ENCODE measurements at regions not wholly inside any gene's neighbourhood (a gene's known extent, or its start where the extent isn't known, plus 50 kb on each side); places are given as distances from the start of the nearest gene placed in this dataset.
A peak's percentile ranks its signal among the peaks of the same experiment; 100 is the strongest.

- H3K4me3 ChIP-seq, result no peak overlapping the region
- no peaks in the 10 kb centered on the region for H3K36me3 ChIP-seq
- ATAC-seq, result no peak
- H3K4me1 ChIP-seq, result peaks cover 0 to 18% (median 0%) of the 10 kb centered on the region in 3 donors
- no CpG with 5 or more reads among the region's 23 CpGs for WGBS, 2 donors (ENCODE audit: low coverage in 1 of 2)
- no peak overlapping the region for H3K27ac ChIP-seq
- no peaks in the 10 kb centered on the region for H3K9me3 ChIP-seq
- H3K27me3 ChIP-seq, result peaks cover 51% of the 10 kb centered on the region
- no peak for TF ChIP-seq POLR2A (IDR thresholded peaks at IDR 0.05)
- TF ChIP-seq CTCF (IDR thresholded peaks at IDR 0.05), result no peak
- no peak for TF ChIP-seq EP300 (IDR thresholded peaks at IDR 0.05)
- TF ChIP-seq POLR2AphosphoS5 (IDR thresholded peaks at IDR 0.05), result no peak
Observed at GRCh38 chr20:62575976-62576722, 66.2 kb upstream of the SLCO4A1 start.

- no peaks in the 10 kb centered on the region for H3K36me3 ChIP-seq
- TF ChIP-seq EP300 (IDR thresholded peaks at IDR 0.05) (no peak), CTCF (IDR thresholded peaks at IDR 0.05) (no peak), POLR2A (IDR thresholded peaks at IDR 0.05) (no peak), POLR2AphosphoS5 (IDR thresholded peaks at IDR 0.05) (no peak)
- peaks cover 0 to 26% (median 2%) of the 10 kb centered on the region in 3 donors for H3K4me1 ChIP-seq
- no peak overlapping the region for H3K4me3 ChIP-seq
- no peak overlapping the region for H3K27ac ChIP-seq
- H3K27me3 ChIP-seq, result peaks cover 59% of the 10 kb centered on the region
- peak; percentile 33 for ATAC-seq
- no peaks in the 10 kb centered on the region for H3K9me3 ChIP-seq
- 23 to 70% methylated on average over 4 of the region's 15 CpGs for WGBS, 2 donors (ENCODE audit: low coverage in 1 of 2)
Observed at GRCh38 chr20:62576815-62577489, 65.4 kb upstream of the SLCO4A1 start.

- Histone ChIP-seq H3K27me3 (peaks cover 64% of the 10 kb centered on the region), H3K9me3 (no peaks in the 10 kb centered on the region), H3K27ac (no peak overlapping the region), H3K36me3 (no peaks in the 10 kb centered on the region), H3K4me3 (no peak overlapping the region), H3K4me1 (peaks cover 0 to 31% (median 7%) of the 10 kb centered on the region in 3 donors)
- TF ChIP-seq POLR2A (IDR thresholded peaks at IDR 0.05) (no peak), EP300 (IDR thresholded peaks at IDR 0.05) (no peak)
- WGBS, 2 donors (ENCODE audit: low coverage in 1 of 2), result 0 to 9% methylated on average over 2 to 3 of the region's 14 CpGs
- ATAC-seq, result no peak
Observed at GRCh38 chr20:62577490-62577836, 64.8 kb upstream of the SLCO4A1 start.

- H3K4me1 ChIP-seq, result peaks cover 0 to 41% (median 10%) of the 10 kb centered on the region in 3 donors
- H3K9me3 ChIP-seq, result no peaks in the 10 kb centered on the region
- H3K4me3 ChIP-seq, result no peak overlapping the region
- TF ChIP-seq POLR2AphosphoS5 (IDR thresholded peaks at IDR 0.05) (no peak), EP300 (IDR thresholded peaks at IDR 0.05) (no peak), CTCF (IDR thresholded peaks at IDR 0.05) (no peak), POLR2A (IDR thresholded peaks at IDR 0.05) (no peak)
- no peaks in the 10 kb centered on the region for H3K36me3 ChIP-seq
- ATAC-seq, result no peak
- H3K27ac ChIP-seq, result no peak overlapping the region
- WGBS, 2 donors (ENCODE audit: low coverage in 1 of 2), result 85 to 89% methylated on average over 2 to 4 of the region's 20 CpGs
- H3K27me3 ChIP-seq, result peaks cover 67% of the 10 kb centered on the region
Observed at GRCh38 chr20:62578294-62578897, 63.9 kb upstream of the SLCO4A1 start.

- no peak for ATAC-seq
- Histone ChIP-seq H3K9me3 (no peaks in the 10 kb centered on the region), H3K36me3 (no peaks in the 10 kb centered on the region), H3K27ac (no peak overlapping the region), H3K27me3 (peaks cover 82% of the 10 kb centered on the region), H3K4me1 (peaks cover 0 to 46% (median 10%) of the 10 kb centered on the region in 3 donors), H3K4me3 (no peak overlapping the region)
- TF ChIP-seq POLR2AphosphoS5 (IDR thresholded peaks at IDR 0.05) (no peak), EP300 (IDR thresholded peaks at IDR 0.05) (no peak), CTCF (IDR thresholded peaks at IDR 0.05) (no peak), POLR2A (IDR thresholded peaks at IDR 0.05) (no peak)
- 60% methylated on average over 2 of the region's 10 CpGs; no CpG with 5 or more reads in 1 of the 2 donors for WGBS, 2 donors (ENCODE audit: low coverage in 1 of 2)
Observed at GRCh38 chr20:62580052-62580451, 62.3 kb upstream of the SLCO4A1 start.
